Left colon (tissue), 2 donors: ENCODE measurements at regions not wholly inside any gene's neighbourhood (a gene's known extent, or its start where the extent isn't known, plus 50 kb on each side); places are given as distances from the start of the nearest gene placed in this dataset.

Experiments
- ATAC-seq: fragments of 200-7000 bp; cut with Tn5 transposase; one replicate; pipeline ENCODE4 v1.9.1; 2020; ENCODE audit warnings: mild to moderate bottlenecking, moderate library complexity
- DNase-seq, 2 donors: peaks; one replicate each; pipeline ENCODE4 v3.0.0-alpha.2; 2020
- intact Hi-C, 2 donors: fragments of 100-400 bp; cut with DNase I in 1 of 2; cut with micrococcal nuclease in 1 of 2; formaldehyde crosslinking; loops; one replicate each; pipeline versions ENCODE4 v1.11.2 to v1.14.0; 2022; cut with DNase I, micrococcal nuclease
- donor health status: DM: no; HTN: no; CAD: no.
- donor health status: DM: yes; HTN: yes; CAD: no.

- no peak for DNase-seq
- ATAC-seq, result no peak
- intact Hi-C loops, result no loop called here
These were observed 67.5 kb upstream of the SPATA13 start for GRCh38 chr13:24093047-24093446.

- no peak for DNase-seq
- intact Hi-C loops, result no loop called here
- no peak for ATAC-seq
These were observed 63.9 kb upstream of the SPATA13 start for GRCh38 chr13:24096659-24097058.

- intact Hi-C loops, result no loop called here
- ATAC-seq (no peak), DNase-seq (no peak)
These were observed 63.5 kb upstream of the SPATA13 start for GRCh38 chr13:24097064-24097463.

GRCh38 chr13:24097667-24098066 is 62.9 kb upstream of the SPATA13 start:
- intact Hi-C loops, result no loop called here
- DNase-seq, result no peak
- no peak for ATAC-seq

- intact Hi-C loops, result no loop called here
These were observed 61.0 kb upstream of the SPATA13 start for GRCh38 chr13:24099490-24099889.

GRCh38 chr13:24100188-24100587 is 60.3 kb upstream of the SPATA13 start:
- ATAC-seq (peak; percentile 90), DNase-seq (no peak)
- intact Hi-C loops, result no loop called here

More at GRCh38 chr13:24099490-24099889, 61.0 kb upstream of the SPATA13 start:
- no peak for DNase-seq
- ATAC-seq, result no peak

GRCh38 chr13:24103782-24104372 is 56.6 kb upstream of the SPATA13 start:
- no peak for ATAC-seq

GRCh38 chr13:24104723-24105122 is 55.8 kb upstream of the SPATA13 start:
- no peak for ATAC-seq
- intact Hi-C loops, result no loop called here

More at GRCh38 chr13:24103782-24104372, 56.6 kb upstream of the SPATA13 start:
- intact Hi-C loops, result no loop called here
- no peak for DNase-seq

GRCh38 chr13:24106429-24106828 is 54.1 kb upstream of the SPATA13 start:
- DNase-seq (no peak), ATAC-seq (no peak)
- intact Hi-C loops, result no loop called here

More at GRCh38 chr13:24104723-24105122, 55.8 kb upstream of the SPATA13 start:
- no peak for DNase-seq

GRCh38 chr13:24107955-24108614 is 52.4 kb upstream of the SPATA13 start:
- ATAC-seq (no peak), DNase-seq (no peak)
- intact Hi-C loops, result no loop called here

GRCh38 chr13:24108615-24108965 is 51.9 kb upstream of the SPATA13 start:
- DNase-seq, result no peak
- ATAC-seq, result no peak
- intact Hi-C loops, result no loop called here

- intact Hi-C loops, result no loop called here
- no peak for DNase-seq
- peak; percentile 70 for ATAC-seq
These were observed 50.5 kb upstream of the SPATA13 start for GRCh38 chr13:24110011-24110410.
